GM18867 (cell line): ENCODE measurements at regions not wholly inside any gene's neighbourhood (a gene's known extent, or its start where the extent isn't known, plus 50 kb on each side); places are given as distances from the start of the nearest gene placed in this dataset.
A peak's percentile ranks its signal among the peaks of the same experiment; 100 is the strongest.

ENCODE experiments used
- ATAC-seq: cut with Tn5 transposase; IDR thresholded peaks from one replicate; pipeline ENCODE4 v1.9.1; 2021; ENCODE audit warnings: mild to moderate bottlenecking, moderate library complexity; ENCODE audit not compliant: unreplicated experiment

DNA sequence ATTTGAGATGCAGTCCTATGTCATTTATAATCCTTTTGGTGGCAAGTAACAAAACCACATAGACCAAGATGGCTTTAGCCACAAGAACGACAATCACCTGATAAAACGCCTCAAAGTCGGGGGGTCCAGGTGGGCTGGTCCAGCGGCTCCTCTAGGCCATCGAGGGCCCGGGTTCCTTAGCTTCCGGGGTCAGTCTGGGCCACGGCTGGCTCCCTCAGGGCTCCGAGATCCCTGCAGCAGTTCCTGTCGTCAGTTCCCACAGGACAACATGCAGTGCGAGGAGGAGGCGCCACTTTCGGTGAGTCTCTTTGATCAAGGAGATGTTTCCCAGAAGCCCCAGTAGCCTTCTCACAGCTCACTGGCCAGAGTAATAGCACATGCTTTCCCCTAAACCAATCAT lies 574.6 kb downstream of the AACS start:
- no peak for ATAC-seq

DNA sequence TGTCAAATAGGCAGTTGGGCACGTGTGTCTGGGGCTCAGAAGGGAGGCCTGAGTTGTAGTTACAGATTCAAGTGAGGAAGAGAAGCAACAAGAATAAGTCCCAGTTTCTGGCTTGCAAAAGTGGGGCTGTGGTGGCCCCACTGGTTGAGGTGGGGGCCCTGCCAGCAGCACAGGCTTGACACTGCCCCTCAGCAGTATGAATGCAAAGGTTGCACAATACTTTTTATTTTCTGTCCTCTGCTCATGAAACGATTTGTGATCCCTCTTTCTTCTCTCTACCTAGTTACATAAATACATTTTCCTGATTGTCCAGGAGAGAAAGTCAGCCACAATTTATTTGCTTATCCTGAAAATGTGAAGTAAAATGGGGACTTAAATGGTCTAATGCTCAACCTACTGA lies 577.8 kb downstream of the AACS start:
- ATAC-seq, result no peak

GRCh38 chr12:125645724-125646123 lies 580.5 kb downstream of the AACS start:
- no peak for ATAC-seq

DNA sequence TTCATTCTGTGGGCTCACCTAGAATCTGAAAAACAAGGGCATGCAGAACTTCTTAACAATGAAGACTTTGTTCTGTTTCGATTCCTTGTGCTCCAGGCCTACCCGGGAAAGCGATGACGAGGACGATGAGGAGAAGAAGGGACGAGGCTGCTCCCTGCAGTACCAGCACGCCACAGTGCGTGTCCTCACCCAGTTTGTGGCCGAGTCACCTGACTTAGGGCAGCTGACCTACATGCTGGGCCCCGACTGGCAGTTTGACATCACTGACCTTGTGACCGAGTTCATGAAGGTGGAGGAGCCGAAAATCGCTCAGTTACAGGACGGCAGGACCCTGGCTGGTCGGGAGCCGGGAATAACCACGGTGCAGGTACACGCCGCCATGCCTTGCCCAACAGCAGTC lies 585.4 kb downstream of the AACS start:
- no peak for ATAC-seq

GRCh38 chr12:125651625-125652024 lies 586.4 kb downstream of the AACS start:
- ATAC-seq, result no peak

- no peak for ATAC-seq
Observed at GRCh38 chr12:125652681-125653080, 587.4 kb downstream of the AACS start.

- no peak for ATAC-seq
Observed at GRCh38 chr12:125657681-125658080, 592.4 kb downstream of the AACS start.

DNA sequence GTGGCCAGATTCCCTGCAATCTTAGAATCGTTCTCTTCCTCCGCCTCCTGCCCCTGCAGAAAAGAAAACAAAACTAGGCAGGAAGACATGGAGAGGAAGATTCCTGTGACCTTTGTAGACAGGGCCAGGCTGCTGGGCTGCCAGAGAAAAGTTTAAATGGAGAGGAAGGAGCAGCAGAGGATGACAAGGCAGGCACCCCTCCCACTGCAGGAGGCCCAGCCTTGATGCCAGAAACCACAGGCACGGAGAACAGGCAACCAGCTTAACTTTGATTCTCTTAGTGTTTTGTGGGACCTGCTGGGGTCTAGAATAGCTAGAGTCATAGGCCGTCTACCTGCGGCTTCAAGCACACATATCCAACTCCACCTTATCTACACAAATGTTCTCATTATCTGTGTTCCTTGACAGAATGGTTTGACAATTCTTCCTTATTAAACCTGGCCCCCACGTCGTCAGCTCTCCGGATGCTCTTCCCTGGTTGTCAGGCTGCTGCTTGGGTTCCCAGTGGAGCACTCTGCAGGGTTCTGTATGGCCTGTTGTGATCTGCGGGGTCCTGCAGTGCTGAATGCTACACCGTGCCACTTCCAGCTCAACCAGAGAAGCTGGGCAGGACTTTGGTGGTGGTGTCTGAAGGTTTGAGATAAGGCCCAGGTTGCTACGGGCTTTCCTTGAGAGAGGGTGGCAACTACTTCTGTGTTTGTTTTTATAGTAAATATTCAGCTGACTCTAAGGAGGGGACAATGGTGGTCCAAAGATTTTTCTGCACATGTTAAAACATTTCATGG lies 609.5 kb downstream of the AACS start:
- ATAC-seq, result no peak

DNA sequence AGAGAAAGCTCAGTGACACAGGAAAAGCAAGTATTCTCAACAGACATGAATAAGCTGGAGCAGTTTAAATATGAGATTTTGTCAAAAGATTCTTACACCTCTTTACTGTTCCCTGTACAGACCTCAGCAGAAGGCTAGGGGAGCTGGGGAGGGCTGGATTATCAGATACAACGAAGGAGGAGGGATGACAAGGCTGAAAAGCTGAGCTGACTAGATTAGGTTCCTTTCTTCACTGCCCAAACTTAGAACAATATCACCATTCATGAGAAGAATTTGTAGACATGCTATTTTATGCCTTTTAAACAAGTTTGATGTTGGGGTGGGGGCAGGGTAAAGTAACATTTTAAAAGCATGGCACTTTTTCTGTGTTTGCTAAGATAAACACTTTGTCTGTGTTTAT lies 611.1 kb downstream of the AACS start:
- no peak for ATAC-seq

DNA sequence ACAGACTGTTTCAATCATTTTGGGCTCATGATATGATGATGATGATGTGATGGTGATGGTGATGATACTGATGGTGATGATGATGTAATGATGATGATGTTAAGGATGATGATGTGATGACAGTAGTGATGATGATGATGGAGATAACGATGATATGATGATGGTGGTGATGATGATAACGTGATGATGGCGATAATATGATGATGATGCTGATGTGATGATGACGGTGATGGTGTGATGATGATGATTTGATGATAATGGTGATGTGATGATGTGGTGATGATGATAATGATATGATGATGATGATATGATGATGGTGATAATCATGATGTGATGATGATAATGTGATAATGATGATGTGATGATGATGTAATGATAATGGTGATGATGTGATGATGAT lies 612.6 kb downstream of the AACS start:
- no peak for ATAC-seq

- no peak for ATAC-seq
Observed at GRCh38 chr12:125678589-125678993, 613.4 kb downstream of the AACS start.

GRCh38 chr12:125683748-125684381 lies 618.6 kb downstream of the AACS start:
- ATAC-seq, result peak; percentile 86

DNA sequence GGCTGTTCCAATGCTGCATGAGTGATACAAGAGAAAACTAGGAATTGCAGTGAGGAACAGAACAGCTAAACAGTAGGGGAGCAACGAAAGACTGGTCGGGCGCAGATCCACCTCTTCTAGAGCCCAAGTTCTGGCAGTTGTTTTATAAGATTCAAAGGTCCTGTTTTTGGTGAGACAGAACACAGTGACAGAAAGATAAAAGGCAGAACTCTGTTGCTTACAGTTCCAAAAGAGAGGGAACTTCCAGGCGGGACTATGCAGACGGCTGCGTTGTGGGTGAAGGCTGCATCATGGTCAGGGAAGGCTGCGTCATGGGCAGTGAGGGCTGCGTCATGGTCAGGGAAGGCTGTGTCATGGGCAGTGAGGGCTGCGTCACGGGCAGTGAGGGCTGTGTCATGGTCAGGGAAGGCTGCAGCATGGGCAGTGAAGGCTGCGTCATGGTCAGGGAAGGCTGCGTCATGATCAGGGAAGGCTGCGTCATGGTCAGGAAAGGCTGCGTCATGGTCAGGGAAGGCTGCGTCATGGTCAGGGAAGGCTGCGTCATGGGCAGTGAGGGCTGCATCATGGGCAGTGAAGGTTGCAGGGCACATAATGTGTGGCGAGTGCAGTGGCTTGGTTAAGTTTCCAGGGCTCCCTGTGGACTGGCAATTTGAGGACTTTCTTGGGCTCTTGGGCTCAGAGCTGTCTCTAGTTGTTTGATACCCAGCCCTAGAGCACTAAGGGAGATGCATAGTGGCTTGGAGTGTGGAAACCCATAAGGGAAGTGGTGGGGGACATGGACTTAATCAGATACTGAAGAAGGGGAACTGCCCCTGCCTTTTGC lies 619.9 kb downstream of the AACS start:
- ATAC-seq, result no peak

DNA sequence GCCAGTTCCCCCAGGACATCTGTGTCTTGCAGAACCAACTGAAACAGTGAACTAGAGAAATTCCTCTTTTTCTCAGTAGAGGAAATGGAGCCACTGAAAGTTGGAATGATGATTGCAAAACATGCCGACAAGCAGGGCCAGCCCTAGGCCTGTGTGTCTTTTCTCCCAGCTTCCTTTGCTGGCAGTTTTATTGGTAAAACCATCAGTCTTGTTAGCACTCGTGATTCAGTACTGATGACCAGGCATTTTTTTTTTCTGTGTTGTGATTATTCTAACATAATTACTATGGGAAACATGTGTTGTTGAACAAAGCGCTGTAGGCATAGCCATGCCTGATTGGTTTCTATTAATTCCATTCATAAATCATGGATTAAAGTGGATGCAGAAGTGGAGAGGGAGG lies 620.7 kb downstream of the AACS start:
- ATAC-seq, result no peak

GRCh38 chr12:125687403-125687802 lies 622.2 kb downstream of the AACS start:
- ATAC-seq, result no peak

DNA sequence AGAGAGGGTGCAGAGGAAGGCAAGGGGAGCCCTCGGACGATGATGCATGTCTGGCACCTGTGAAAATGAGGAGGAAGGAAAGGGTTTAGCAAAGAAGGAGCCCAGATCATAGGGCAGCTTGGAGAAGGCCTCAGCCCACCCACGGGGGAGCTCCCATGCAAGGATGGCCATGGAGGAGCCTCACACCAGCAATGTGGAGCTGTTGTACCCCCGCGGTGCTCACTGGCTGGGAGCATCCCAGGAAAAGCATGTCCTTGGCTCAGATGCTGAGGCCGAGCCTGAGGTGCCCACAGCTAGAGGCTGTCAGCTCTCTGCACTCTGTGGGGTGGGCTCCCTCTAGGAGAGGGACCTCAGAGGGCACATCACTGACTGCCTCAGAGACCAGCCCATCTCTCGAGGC lies 622.6 kb downstream of the AACS start:
- no peak for ATAC-seq

DNA sequence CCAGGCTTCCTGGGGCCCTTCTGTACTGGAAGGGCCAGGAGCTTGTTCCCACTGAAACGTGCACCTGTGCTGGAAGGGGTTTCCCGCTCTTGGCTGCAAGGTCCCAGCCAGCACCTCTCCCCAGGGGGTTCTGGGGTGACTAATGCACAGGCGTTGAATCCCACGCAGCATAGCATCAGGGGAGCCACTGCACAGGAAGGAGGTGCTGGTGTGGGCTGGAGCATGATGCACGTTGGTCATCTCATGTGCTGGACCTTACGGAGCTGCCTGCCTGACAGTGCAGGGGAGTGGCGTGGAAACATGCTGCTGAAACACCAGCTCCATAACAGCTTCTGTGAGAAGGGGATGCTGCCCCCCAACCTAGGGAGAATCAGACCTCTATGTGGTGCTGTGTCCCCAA lies 623.0 kb downstream of the AACS start:
- ATAC-seq, result no peak

DNA sequence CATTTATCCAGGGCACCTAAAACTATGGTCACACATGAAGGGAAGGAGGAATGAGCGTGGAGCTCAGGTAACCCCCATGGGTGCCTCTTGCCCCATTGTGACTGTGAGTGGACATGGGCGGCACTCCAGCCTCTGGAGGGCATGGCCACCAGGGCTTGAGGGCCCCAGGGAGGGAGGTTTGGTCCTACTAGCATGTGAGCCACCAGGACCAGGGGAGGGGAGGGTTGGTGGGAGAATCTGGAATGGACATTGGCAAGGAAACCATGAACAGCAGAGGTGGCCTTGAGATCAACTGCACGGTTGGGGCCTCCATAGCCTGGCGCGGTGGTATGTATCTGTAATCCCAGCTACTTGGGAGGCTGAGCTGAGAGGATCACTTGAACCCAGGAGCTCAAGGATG lies 623.6 kb downstream of the AACS start:
- no peak for ATAC-seq

- ATAC-seq, result no peak
Observed at GRCh38 chr12:125689576-125690410, 624.6 kb downstream of the AACS start.

GRCh38 chr12:125690841-125691240 lies 625.6 kb downstream of the AACS start:
- ATAC-seq, result no peak

GRCh38 chr12:125696054-125696453 lies 630.8 kb downstream of the AACS start:
- ATAC-seq, result no peak
